GM21515 (cell line): ENCODE measurements at regions not wholly inside any gene's neighbourhood (a gene's known extent, or its start where the extent isn't known, plus 50 kb on each side); places are given as distances from the start of the nearest gene placed in this dataset.
"Not testable (repeated sequence)": the region's sequence is repeated elsewhere in the genome, so short reads cannot be mapped to it uniquely, and the experiment has no call there.

Experiments used
- ATAC-seq: cut with Tn5 transposase; IDR thresholded peaks from one replicate; pipeline ENCODE4 v1.9.1; 2021; ENCODE audit not compliant: unreplicated experiment

DNA sequence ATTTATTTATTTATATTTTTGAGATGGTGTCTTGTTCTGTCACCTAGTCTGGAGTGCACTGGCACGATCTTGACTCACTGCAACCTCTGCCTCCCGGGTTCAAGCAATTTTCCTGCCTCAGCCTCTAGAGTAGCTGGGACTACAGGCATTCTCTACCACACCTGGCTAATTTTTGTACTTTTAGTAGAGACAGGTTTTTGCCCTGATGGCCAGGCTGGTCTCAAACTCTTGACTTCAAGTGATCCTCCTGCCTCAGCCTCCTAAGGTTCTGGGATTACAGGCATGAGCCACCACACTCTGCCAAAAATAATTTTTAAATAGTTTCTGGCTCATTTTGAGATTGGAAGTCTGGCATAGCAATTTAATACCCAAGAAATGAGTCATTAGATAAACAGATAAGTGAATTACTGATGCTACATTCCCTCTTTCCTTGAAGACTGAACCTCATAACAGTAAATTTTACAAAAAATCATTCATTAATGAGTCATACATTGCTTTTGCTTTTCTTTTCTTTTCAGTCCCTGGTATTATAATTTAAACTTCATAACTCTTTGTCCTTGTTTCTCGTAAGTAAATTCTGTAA, 881.6 kb upstream of the PIK3C3 start:
- ATAC-seq, result no peak

DNA sequence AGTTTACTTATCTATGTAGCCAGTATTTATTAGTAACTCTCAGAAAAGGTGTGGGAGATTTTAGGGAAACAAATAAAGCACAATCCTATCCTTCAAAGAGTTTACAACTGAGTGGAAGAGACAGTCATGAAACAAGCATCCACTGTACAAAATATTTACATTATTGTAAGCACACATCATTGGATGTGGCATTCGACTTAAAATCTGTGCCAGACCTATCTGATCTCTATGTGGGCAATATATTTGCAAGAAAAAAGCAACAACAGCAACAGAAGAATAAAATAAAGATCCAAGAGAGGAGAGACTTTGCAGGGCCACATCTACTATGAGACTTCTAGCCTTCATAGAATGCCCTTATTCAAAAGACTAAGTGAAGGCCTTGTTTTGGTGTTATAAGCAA, 882.1 kb upstream of the PIK3C3 start:
- ATAC-seq, result no peak

DNA sequence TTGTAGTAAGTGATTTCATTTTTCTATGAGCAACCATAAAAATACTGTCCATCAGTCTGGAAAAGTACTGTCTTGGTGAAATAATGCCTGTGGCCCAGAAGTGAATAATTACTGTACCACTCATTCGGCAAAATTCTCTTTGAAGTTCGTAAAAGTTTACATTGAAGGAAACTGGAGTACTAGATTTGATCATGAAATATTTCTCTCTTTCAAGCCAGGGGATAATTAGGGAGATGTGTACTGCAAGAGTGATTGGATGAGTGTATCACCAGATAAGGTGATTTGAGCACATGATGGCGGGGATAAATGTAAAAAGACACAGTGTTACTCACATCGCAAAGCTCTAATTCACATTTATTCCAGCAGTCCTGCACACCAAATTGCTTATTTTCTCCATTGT, 883.2 kb upstream of the PIK3C3 start:
- no peak for ATAC-seq

DNA sequence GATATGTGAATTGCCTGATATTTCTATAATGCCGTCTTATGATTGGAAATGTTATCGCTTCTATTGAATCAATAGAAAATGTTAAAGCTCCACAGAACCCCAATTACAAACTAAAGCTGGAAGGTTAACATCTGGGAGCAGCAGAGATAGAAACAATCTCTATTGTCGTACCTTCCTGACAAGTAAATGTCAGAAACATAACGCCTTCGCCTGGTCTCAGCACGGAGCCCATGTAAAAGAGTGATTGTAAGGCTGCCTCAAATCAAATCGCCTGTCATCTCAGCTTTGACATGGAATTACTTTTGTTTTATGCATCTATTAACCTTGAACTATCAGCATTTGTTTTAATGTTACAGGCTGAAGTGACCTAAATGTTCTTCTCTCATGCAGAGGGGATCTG, 885.9 kb upstream of the PIK3C3 start:
- ATAC-seq, result no peak

DNA sequence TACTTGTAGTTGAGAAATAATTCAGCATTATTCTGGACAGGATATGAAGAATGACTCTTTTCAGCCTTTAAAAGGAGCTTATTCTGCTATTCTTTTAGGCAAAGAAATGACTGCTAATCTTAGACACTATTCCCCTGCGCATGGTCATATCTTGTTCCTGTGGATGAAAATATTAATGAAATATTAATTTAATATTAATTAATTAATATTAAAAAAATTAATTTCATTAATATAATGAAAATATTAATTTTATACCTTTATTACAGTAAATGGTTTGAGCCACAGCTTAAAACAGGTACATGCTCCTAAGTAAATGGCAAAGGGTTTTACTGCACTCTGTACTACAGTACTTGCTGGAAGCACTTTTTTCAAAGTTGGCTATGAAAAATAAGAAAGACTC, 890.1 kb upstream of the PIK3C3 start:
- ATAC-seq, result no peak

DNA sequence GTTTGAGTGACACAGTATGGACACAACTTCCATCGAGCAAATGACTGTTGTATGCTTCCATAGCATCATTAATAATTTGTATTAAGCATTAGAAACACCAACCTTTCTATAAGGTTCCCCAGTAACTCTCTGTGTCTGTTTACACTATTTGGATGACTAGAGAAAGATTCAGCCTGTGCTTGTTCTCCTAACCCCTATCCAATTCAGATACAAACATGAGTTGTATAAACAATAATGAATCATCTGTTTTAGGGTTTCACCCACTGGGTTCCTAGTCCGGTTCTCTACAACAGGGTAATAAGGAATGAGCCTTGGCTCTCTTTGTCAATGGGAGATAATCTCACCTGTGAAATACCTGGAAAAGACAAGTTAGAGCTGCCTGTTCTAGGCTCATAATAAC, 894.1 kb upstream of the PIK3C3 start:
- ATAC-seq, result no peak

DNA sequence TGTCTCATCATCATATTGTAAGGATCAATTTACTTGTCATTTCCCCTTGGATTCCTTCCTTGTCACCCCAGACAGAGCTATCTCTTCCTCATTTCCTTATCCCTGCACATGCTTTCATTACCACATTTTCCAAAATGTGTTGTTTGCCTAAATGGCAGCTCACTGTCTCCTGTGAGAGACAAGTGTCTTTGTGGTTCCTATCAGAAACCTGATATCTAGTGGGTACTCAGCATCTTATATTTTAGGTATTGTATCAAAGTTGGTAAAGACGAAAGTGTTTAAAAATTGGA, 896.0 kb upstream of the PIK3C3 start:
- no peak for ATAC-seq

DNA sequence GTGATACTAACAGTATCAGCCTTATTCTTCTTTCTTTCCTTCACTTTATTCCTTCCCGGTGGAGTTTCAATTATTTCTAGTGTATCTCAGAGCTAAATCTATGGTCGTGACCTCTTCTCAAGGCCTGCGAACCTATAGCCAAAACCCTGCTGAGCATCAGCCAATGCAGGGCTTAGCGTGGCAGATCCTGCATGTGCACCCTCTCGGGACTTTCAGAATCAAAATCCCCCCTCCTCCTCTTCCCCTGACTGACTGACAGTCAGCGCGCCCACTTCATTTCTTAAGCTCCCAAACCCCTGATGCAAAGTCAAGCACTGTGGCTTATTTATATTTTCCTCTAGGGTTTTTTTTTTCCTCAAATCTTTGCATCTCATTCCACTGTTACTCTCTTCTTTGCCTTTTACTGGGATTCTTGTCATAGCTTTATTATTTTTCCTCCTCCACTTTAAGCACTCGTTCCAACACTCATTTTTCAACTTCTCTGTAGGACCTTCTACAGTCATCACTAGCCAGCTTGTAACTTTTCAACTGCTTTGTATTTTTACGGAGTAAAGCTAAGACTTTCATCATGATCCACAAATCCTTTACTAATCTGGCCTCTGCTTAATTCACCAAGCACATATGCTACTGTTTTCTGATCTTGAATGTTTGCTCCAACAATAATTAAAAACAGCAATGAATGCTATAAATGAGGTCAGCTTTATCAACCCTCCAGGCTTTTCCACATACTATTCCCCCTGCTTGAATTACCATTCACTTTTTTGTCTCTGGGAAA, 896.5 kb upstream of the PIK3C3 start:
- no peak for ATAC-seq

DNA sequence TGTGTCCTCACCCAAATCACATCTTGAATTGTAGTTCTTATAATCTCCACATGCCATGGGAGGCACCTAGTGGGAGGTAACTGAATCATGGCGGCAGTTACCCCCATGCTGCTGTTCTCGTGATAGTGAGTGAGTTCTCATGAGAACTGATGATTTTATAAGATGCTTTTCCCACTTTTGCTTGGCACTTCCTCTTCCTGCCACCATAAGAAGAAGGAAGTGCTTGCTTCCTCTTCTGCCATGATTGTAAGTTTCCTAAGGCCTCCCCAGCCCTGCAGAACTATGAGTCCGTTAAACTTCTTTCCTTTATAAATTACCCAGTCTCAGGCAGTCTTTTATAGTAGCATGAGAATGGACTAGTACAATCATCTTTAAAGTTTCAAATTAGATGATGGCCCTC, 902.4 kb upstream of the PIK3C3 start:
- no peak for ATAC-seq

DNA sequence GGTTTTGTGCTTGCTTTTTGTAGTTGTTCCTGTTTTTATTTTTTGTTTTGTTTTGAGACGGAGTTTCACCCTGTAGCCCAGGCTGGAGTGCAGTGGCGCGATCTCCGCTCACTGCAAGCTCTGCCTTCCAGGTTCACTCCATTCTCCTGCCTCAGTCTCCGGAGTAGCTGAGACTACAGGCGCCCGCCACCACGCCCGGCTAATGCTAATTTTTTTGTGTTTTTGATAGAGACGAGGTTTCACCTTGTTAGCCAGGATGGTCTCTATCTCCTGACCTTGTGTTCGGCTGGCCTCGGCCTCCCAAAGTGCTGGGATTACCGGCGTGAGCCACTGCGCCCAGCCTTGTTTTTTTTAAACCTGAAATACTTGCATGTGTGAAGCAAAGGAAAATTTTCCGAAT, 908.8 kb upstream of the PIK3C3 start:
- not testable (repeated sequence) for ATAC-seq

DNA sequence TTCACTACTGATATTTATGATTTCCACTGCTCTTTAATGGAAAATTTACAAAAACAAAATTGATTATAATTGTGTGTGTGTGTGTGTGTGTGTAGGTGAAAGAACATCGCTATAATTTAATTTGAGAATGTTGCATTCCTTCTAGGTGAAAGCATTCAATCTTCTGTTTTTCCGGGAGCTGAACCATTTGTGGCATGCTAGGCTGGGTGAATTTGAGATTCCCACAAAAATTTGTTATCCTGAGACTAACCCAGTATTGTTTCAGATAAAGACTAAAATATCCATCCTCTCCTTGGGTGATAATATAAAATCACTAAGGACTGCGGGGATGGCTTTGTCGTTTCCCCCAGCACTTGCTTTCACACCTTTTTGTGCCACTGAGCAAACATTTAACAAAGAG, 911.2 kb upstream of the PIK3C3 start:
- no peak for ATAC-seq

DNA sequence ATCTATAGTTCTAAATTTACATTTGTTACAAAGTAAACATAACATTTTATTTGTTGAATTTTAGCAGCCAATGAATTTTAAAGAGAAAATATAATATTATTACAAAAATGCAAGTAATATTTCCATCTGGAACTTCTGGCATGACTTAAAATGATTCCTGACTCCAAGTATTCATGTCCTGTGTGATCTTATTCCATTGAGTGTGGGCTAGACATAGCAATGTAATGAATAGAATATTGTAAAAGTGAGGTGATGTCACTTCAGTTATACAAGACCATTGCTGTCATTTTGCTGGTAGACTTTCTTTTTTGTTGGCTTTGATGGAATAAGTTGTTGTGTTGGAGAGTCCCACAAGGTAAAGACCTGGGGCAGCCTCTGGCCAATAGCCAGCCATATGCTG, 912.2 kb upstream of the PIK3C3 start:
- no peak for ATAC-seq

DNA sequence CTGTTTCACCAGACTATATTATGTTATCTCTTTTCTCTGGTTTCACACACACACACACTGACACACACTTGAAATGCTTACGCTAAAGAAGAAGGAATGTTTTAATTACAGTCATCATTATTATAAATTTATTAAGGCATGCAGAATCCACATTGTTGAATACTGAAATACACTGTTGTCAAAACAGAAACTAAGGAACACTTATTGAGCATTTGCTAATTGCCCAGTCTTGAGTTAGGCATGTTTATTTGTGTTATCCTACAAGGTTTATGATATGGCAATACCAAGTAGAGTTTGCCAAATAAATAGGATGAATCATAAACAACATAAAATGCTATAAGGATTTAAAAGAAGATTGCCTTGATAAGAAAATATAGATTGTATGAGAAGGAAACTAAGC, 917.0 kb upstream of the PIK3C3 start:
- no peak for ATAC-seq

DNA sequence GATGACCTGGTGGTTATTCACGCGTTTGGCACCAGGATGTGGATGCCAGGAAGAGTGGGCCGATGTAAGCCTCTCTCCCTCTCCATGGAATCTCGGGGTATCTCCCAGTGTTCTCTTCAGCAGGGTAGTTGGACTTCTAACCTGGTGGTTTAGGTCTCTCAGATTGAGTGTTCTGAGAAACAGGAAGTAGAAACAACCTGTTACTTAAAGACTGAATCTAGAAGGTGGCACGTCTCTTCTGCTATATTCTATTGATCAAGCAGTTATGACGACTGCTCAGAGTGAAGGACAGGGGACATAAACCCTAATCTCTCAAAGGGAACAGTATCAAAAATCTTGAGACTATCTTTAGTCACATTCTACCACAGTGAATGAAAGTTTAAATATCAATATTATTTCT, 918.7 kb upstream of the PIK3C3 start:
- ATAC-seq, result no peak

DNA sequence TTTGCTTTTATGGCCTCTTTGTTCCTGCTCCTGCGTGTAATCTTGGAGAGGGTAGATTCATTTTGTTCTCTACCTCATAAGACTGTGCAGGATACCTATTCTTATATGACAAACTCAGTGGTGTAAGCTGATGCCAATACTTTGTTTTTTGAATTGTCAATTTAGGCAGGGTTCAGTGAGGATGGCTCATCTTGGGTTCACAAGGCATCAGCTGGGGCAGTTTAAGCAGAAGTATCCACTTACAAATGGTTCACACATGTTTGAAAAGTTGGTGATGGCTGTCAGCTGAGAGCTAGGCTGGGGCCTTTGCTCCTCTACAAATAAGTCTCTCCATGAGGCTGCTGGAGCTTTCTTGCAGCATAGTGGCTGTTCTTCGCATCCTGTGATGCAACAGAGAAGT, 920.6 kb upstream of the PIK3C3 start:
- no peak for ATAC-seq

DNA sequence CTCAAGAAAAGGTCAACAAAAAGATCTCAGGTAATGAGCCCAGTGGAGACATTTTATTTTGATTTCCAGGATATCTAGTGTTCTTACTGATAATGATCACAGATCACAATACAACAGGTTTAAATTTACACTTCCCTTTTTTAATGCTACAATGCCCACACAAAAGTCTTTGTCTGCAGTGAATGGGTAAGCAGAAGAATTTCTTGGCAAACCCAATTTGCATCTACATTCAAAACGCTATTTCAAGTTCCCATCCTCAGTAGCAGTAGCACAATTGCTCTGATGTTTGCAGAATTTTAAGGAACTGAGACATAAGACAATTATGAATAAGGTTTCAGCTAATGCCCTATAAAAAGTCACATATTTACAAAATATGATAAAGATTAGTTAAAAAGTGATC, 929.4 kb upstream of the PIK3C3 start:
- ATAC-seq, result no peak

DNA sequence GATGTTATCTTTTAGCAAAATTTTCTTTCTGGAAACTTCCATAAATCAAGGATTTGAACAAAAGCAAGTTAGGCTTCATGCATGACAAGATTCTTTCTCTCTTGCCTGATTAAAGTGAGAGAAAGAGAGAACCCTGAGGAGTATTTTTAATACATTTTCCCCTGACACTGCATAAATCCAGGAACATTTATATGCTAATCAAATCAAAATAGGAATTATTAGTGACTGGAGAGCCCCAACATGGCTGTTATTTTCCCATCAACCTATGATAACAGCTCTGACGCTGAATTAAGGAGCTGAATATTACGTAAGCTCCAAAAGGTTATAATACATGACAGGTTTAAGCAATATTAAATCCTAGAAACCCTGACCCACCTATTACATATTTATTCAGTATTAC, 930.2 kb upstream of the PIK3C3 start:
- ATAC-seq, result no peak

DNA sequence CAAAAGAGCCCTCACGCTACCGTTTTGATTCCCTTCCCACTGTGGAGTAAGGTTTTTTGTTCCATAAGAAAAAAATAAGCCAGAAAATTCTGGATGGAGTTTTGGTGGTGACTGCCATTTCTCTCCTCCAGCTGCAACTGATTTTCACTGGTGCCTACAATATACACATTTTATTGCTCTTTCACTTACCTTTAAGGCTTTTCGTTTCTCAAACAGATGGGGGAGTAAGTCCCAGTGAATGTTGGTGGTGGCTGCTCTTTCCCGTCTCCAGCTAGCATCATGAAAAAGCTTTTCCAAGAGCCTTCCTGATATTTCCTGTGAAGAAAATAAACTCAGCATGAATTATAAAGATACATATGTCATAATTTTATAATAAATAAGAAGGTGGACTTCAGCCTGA, 932.5 kb upstream of the PIK3C3 start:
- ATAC-seq, result no peak

DNA sequence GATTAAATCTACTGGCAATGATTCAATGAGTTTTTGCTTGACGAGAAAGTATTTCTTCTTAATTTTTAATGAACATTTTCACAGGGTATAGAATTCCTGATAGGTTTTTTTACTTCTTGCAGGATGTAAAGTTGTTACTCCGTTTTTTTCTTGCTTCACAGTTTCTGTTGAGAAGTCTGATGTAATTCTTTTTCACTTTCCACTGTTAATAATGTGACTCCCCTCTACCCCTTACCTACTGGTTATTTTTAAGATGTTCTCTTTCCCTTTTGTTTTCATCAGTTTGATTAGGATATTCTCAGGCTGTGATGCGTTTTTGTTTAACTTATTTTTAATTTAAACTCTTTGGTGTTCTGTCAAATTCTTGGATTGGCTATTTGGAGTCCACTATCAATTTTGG, 933.9 kb upstream of the PIK3C3 start:
- ATAC-seq, result no peak

DNA sequence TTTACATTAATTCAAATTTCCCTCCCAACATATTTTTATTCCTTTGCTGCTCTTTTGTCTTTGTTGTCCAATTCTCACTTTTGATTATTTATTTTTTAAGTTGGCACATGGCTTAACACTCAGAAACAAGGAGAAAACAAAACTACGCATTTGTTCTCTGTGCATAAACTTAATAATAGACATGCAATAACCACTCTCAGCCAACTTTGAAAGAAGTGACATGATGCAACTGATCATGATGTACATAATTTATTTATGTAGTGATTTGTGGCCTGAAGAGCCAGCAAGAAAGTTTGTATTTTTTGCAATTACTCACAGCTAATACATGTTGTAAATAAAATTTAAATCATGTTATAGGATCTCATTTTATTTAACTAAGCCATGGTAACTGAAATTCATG, 942.8 kb upstream of the PIK3C3 start:
- no peak for ATAC-seq

DNA sequence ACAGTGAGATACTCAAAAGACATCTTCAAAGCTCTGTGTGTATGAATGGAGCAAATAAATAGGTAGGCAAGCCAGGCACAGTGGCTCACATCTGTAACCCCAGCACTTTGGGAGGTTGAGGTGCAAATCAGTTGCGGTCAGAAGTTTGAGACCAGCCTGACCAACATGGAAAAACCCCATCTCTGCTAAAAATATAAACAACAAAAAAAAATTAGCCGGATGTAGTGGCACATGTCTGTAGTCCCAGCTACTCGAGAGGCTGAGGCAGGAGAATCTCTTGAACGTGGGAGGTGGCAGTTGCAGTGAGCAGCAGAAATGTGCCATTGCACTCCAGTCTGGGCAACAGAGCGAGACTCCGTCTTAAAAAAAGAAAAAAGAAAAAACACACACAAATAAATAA, 945.1 kb upstream of the PIK3C3 start:
- ATAC-seq, result no peak

DNA sequence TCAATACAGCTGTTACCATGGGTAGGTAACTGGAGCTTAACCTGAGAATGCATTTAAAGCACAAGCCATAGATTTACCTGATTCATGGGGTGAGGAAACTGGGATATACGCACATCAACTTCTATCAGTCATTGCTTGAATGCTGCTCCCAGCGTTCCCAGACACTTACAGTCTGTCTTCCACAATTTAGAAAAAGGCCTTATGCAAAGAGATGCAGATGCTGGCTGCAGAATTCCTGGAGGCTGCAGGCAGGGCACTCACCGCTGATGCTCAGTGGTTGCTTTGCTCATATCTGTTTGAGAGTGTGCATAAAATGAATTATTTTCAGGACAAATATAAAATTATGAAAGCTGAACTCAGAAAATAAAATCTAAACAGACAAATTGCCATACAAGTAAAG, 950.7 kb upstream of the PIK3C3 start:
- ATAC-seq, result no peak

DNA sequence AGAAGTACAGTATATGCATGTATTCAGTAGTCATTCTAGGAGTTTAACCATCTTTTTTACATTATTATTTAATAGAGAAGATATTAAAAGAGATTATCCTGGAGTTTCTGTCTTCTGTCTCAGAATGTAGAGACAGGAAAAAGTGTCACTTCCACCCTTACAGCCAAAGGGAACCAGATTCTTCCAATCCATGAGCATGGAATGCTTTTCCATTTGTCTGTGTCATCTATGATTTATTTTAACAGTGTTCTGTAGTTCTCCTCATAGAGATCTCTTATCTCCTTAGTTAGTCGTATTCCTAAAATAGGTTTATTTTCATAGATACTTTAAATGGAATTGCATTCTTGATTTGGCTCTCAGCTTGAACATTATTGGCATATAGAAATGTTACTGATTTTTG, 959.5 kb upstream of the PIK3C3 start:
- ATAC-seq, result no peak
